RWPE2 (cell line): ENCODE measurements at regions not wholly inside any gene's neighbourhood (a gene's known extent, or its start where the extent isn't known, plus 50 kb on each side); places are given as distances from the start of the nearest gene placed in this dataset.

Source experiments
- ATAC-seq: fragments of 200-7000 bp; cut with Tn5 transposase; 3 replicates; pipeline ENCODE4 v1.9.1; 2021; ENCODE audit warnings: low read depth
- DNase-seq: peaks from one replicate; pipeline ENCODE4 v3.0.0-alpha.2; 2020; ENCODE audit warnings: low spot score
- H3K27ac ChIP-seq: fragments of 450-650 bp; 2 replicates; pipeline ENCODE4 v1.5.1; 2017; ENCODE audit warnings: mild to moderate bottlenecking; ENCODE audit not compliant: poor library complexity, severe bottlenecking
- H3K27me3 ChIP-seq: fragments of 250-450 bp; sonication (Bioruptor Pico); 2 replicates; pipeline ENCODE4 v1.5.1; 2021; ENCODE audit warnings: mild to moderate bottlenecking, moderate library complexity; ENCODE audit not compliant: insufficient read depth, poor library complexity, severe bottlenecking
- H3K36me3 ChIP-seq: fragments of 250-450 bp; sonication (Bioruptor Pico); 2 replicates; pipeline ENCODE4 v1.5.1; 2020; ENCODE audit warnings: low read depth, mild to moderate bottlenecking, moderate library complexity
- H3K4me1 ChIP-seq: fragments of 250-450 bp; sonication (Bioruptor Pico); 2 replicates; pipeline ENCODE4 v1.5.1; 2021; ENCODE audit warnings: mild to moderate bottlenecking, moderate library complexity; ENCODE audit not compliant: insufficient read depth, poor library complexity, severe bottlenecking
- H3K4me3 ChIP-seq: fragments of 250-450 bp; sonication (Bioruptor Pico); 2 replicates; pipeline ENCODE4 v1.5.1; 2021; ENCODE audit warnings: mild to moderate bottlenecking, moderate library complexity; ENCODE audit not compliant: severe bottlenecking
- H3K9me3 ChIP-seq: fragments of 250-450 bp; sonication (Bioruptor Pico); 2 replicates; pipeline ENCODE4 v1.5.1; 2021; ENCODE audit warnings: mild to moderate bottlenecking, moderate library complexity; ENCODE audit not compliant: severe bottlenecking
- CTCF ChIP-seq: fragments of 450-650 bp; IDR thresholded peaks from one replicate; pipeline ENCODE4 v1.5.1; 2017; ENCODE audit warnings: mild to moderate bottlenecking, moderate library complexity; ENCODE audit not compliant: poor library complexity, severe bottlenecking

GRCh38 chr14:86646696-86647690, 1117.0 kb downstream of the FLRT2 start:
- DNase-seq (no peak), ATAC-seq (peak; percentile 78)
- peak; percentile 25 for TF ChIP-seq CTCF
- H3K27me3 ChIP-seq: no peaks in the 10 kb centered on the region
- H3K9me3 ChIP-seq: no peaks in the 10 kb centered on the region
- no peaks in the 10 kb centered on the region for H3K36me3 ChIP-seq
- H3K4me3 ChIP-seq: no peak overlapping the region
- H3K4me1 ChIP-seq: peaks cover 7% of the 10 kb centered on the region
- no peak overlapping the region for H3K27ac ChIP-seq

- Histone ChIP-seq H3K27me3 (no peaks in the 10 kb centered on the region), H3K36me3 (no peaks in the 10 kb centered on the region), H3K4me1 (peaks cover 7% of the 10 kb centered on the region), H3K27ac (no peak overlapping the region), H3K9me3 (no peaks in the 10 kb centered on the region), H3K4me3 (no peak overlapping the region)
- DNase-seq: no peak
- no peak for ATAC-seq
- TF ChIP-seq CTCF: no peak
Measured at GRCh38 chr14:86646125-86646524, 1116.2 kb downstream of the FLRT2 start.

GRCh38 chr14:86641310-86641709, 1111.4 kb downstream of the FLRT2 start:
- no peaks in the 10 kb centered on the region for H3K36me3 ChIP-seq
- no peak for TF ChIP-seq CTCF
- ATAC-seq: no peak

GRCh38 chr14:86640288-86640687, 1110.3 kb downstream of the FLRT2 start:
- no peak for ATAC-seq
- Histone ChIP-seq H3K27ac (no peak overlapping the region), H3K27me3 (no peaks in the 10 kb centered on the region), H3K4me3 (no peak overlapping the region), H3K36me3 (no peaks in the 10 kb centered on the region), H3K9me3 (no peaks in the 10 kb centered on the region), H3K4me1 (no peaks in the 10 kb centered on the region)
- DNase-seq: no peak
- TF ChIP-seq CTCF: no peak

More at GRCh38 chr14:86641310-86641709, 1111.4 kb downstream of the FLRT2 start:
- Histone ChIP-seq H3K27ac (no peak overlapping the region), H3K4me3 (no peak overlapping the region), H3K9me3 (no peaks in the 10 kb centered on the region), H3K27me3 (no peaks in the 10 kb centered on the region), H3K4me1 (no peaks in the 10 kb centered on the region)
- no peak for DNase-seq

- no peak for ATAC-seq
- Histone ChIP-seq H3K27me3 (no peaks in the 10 kb centered on the region), H3K36me3 (no peaks in the 10 kb centered on the region), H3K9me3 (no peaks in the 10 kb centered on the region), H3K4me1 (no peaks in the 10 kb centered on the region), H3K27ac (no peak overlapping the region), H3K4me3 (no peak overlapping the region)
- no peak for TF ChIP-seq CTCF
- no peak for DNase-seq
Measured at GRCh38 chr14:86639666-86640065, 1109.7 kb downstream of the FLRT2 start.
